ENCODE measurements at regions not wholly inside any gene's neighbourhood (a gene's known extent, or its start where the extent isn't known, plus 50 kb on each side); places are given as distances from the start of the nearest gene placed in this dataset.

- TF ChIP-seq POLR2A (IDR thresholded peaks at IDR 0.05) (no peak), CTCF (IDR thresholded peaks at IDR 0.05) (no peak)
Measured at GRCh38 chr1:216815260-216816131, 92.3 kb upstream of the ESRRG start.
